ENCODE measurements at regions not wholly inside any gene's neighbourhood (a gene's known extent, or its start where the extent isn't known, plus 50 kb on each side); places are given as distances from the start of the nearest gene placed in this dataset.

GRCh38 chr2:100198461-100199230 lies 56.3 kb upstream of the AFF3 start:
- no peak for TF ChIP-seq CTCF (IDR thresholded peaks at IDR 0.05; ENCODE audit: low read depth, low read length)
- no peak for TF ChIP-seq EZH2phosphoT487 (IDR thresholded peaks at IDR 0.05; ENCODE audit: low read depth)
- Histone ChIP-seq H3K9me3 (ENCODE audit: insufficient read depth, low read length) (no peaks in the 10 kb centered on the region), H3K79me2 (ENCODE audit: low read length) (no peaks in the 10 kb centered on the region), H4K20me1 (ENCODE audit: insufficient read depth, low read length) (no peaks in the 10 kb centered on the region), H3K4me2 (ENCODE audit: low read length) (no peak overlapping the region), H3K27me3 (ENCODE audit: low read depth, low read length) (peaks cover 3% of the 10 kb centered on the region), H3K27ac (ENCODE audit: low read length) (no peak overlapping the region), H2AFZ (ENCODE audit: low read depth, low read length) (no peak overlapping the region), H3K4me3 (ENCODE audit: low read length) (no peak overlapping the region), H3K9ac (ENCODE audit: low read length) (no peak overlapping the region), H3K36me3 (replicated peaks; ENCODE audit: low read depth, low read length) (no peaks in the 10 kb centered on the region), H3K4me1 (ENCODE audit: low read length) (no peaks in the 10 kb centered on the region)

- Histone ChIP-seq H3K79me2 (ENCODE audit: low read length) (no peaks in the 10 kb centered on the region), H3K27ac (ENCODE audit: low read length) (no peak overlapping the region), H3K9me3 (ENCODE audit: insufficient read depth, low read length) (no peaks in the 10 kb centered on the region), H3K4me1 (ENCODE audit: low read length) (no peaks in the 10 kb centered on the region), H3K36me3 (replicated peaks; ENCODE audit: low read depth, low read length) (no peaks in the 10 kb centered on the region), H3K9ac (ENCODE audit: low read length) (no peak overlapping the region), H4K20me1 (ENCODE audit: insufficient read depth, low read length) (no peaks in the 10 kb centered on the region), H3K27me3 (ENCODE audit: low read depth, low read length) (no peaks in the 10 kb centered on the region; the same call in 1 of the 2 replicates), H2AFZ (ENCODE audit: low read depth, low read length) (no peak overlapping the region), H3K4me3 (ENCODE audit: low read length) (no peak overlapping the region), H3K4me2 (ENCODE audit: low read length) (no peak overlapping the region)
- TF ChIP-seq EZH2phosphoT487 (IDR thresholded peaks at IDR 0.05; ENCODE audit: low read depth) (no peak), CTCF (IDR thresholded peaks at IDR 0.05; ENCODE audit: low read depth, low read length) (no peak)
Observed at GRCh38 chr2:100197631-100198153, 55.3 kb upstream of the AFF3 start.

- Histone ChIP-seq H3K4me1 (ENCODE audit: low read length) (no peaks in the 10 kb centered on the region), H3K79me2 (ENCODE audit: low read length) (no peaks in the 10 kb centered on the region), H3K4me2 (ENCODE audit: low read length) (no peak overlapping the region), H2AFZ (ENCODE audit: low read depth, low read length) (no peak overlapping the region), H3K27ac (ENCODE audit: low read length) (no peak overlapping the region), H3K9me3 (ENCODE audit: insufficient read depth, low read length) (no peaks in the 10 kb centered on the region), H4K20me1 (ENCODE audit: insufficient read depth, low read length) (no peaks in the 10 kb centered on the region), H3K27me3 (ENCODE audit: low read depth, low read length) (peaks cover 2% of the 10 kb centered on the region; the same call in 1 of the 2 replicates), H3K9ac (ENCODE audit: low read length) (no peak overlapping the region), H3K36me3 (replicated peaks; ENCODE audit: low read depth, low read length) (no peaks in the 10 kb centered on the region), H3K4me3 (ENCODE audit: low read length) (no peak overlapping the region)
- no peak for TF ChIP-seq CTCF (IDR thresholded peaks at IDR 0.05; ENCODE audit: low read depth, low read length)
- TF ChIP-seq EZH2phosphoT487 (IDR thresholded peaks at IDR 0.05; ENCODE audit: low read depth), result no peak
Observed at GRCh38 chr2:100196786-100197494, 54.5 kb upstream of the AFF3 start.

GRCh38 chr2:100195942-100196341 lies 53.6 kb upstream of the AFF3 start:
- no peak for TF ChIP-seq CTCF (IDR thresholded peaks at IDR 0.05; ENCODE audit: low read depth, low read length)
- TF ChIP-seq EZH2phosphoT487 (IDR thresholded peaks at IDR 0.05; ENCODE audit: low read depth), result no peak
- Histone ChIP-seq H3K4me1 (ENCODE audit: low read length) (peaks cover 4% of the 10 kb centered on the region), H3K9me3 (ENCODE audit: insufficient read depth, low read length) (no peaks in the 10 kb centered on the region), H2AFZ (ENCODE audit: low read depth, low read length) (no peak overlapping the region), H3K4me3 (ENCODE audit: low read length) (no peak overlapping the region), H4K20me1 (ENCODE audit: insufficient read depth, low read length) (no peaks in the 10 kb centered on the region), H3K79me2 (ENCODE audit: low read length) (no peaks in the 10 kb centered on the region), H3K27ac (ENCODE audit: low read length) (no peak overlapping the region), H3K27me3 (ENCODE audit: low read depth, low read length) (peaks cover 6% of the 10 kb centered on the region; the same call in 1 of the 2 replicates), H3K36me3 (replicated peaks; ENCODE audit: low read depth, low read length) (no peaks in the 10 kb centered on the region), H3K9ac (ENCODE audit: low read length) (no peak overlapping the region), H3K4me2 (ENCODE audit: low read length) (no peak overlapping the region)

Measured in OCI-LY3 (cell line).